ACHN (cell line): ENCODE measurements at regions not wholly inside any gene's neighbourhood (a gene's known extent, or its start where the extent isn't known, plus 50 kb on each side); places are given as distances from the start of the nearest gene placed in this dataset.

ENCODE experiments used
- DNase-seq: peaks from one replicate; pipeline ENCODE4 v3.0.0-alpha.2; 2015
- in situ Hi-C: cut with HindIII; loops from 2 replicates; pipeline ENCODE4 v1.10.0; 2017; ENCODE audit warnings: low sequenced_read_pairs, low pct_ligation_motif_present, low pct_unique_long_range_greater_than_20kb

- in situ Hi-C loops, result no loop called here
- no peak for DNase-seq
These were observed 59.5 kb downstream of the ZIC5 start for GRCh38 chr13:99911965-99912566.

- DNase-seq, result no peak
- in situ Hi-C loops, result no loop called here
These were observed 60.2 kb downstream of the ZIC5 start for GRCh38 chr13:99911069-99911964.

- in situ Hi-C loops, result no loop called here
- DNase-seq, result no peak
These were observed 61.5 kb downstream of the ZIC5 start for GRCh38 chr13:99909836-99910619.

DNA sequence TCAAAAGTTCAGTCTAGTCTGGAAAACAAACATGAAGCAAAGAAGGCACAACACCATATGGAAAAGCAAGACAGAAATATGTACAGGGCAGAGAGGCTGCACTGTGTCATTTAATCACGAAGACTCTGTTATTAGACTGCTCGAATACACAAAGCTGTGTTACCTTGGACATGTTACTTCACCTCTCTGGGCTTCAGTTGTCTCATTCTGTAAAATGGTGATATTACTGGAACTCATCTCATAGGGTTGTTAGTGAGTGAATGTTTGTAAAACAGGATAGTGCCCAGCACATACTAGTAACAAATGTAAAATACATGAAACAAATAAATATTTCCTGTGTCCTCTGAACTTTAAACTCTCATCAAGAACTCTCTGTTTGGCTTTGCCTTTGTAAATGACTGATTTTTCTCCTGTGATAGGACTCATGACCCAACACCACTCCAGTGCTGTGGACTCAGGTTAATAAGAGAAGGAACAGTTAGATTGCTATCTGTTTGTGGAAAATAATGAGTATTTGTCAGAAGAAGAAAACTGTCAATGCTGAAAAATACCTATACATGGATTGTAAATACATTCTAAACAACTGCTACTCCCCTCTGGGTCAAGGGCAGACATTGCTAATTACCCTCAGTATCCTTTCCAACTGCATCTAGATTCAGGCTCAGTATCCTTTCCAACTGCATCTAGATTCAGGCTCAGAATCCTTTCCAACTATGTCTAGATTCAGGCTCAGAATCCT lies 62.3 kb downstream of the ZIC5 start:
- in situ Hi-C loops, result no loop called here
- no peak for DNase-seq

GRCh38 chr13:99908140-99908803 lies 63.3 kb downstream of the ZIC5 start:
- in situ Hi-C loops, result no loop called here
- no peak for DNase-seq

DNA sequence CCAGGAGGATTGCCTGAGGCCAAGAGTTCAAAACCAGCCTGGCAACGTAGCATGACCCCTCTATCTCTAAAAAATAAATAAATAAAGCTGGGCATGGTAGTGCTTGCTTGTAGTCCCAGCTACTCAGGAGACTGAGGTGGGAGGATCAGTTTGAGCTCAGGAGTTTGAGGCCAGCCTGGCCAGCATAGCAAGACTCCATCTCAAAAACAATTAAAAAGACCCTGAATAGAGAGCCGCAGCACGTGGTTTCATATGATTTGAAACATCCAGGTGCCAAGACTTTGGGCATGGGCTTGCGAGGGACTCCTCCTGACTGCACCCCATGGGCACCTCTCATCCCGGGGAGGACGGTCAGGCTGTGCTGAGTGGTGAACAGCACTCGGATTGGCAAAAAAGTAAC lies 63.9 kb downstream of the ZIC5 start:
- in situ Hi-C loops, result no loop called here

DNA sequence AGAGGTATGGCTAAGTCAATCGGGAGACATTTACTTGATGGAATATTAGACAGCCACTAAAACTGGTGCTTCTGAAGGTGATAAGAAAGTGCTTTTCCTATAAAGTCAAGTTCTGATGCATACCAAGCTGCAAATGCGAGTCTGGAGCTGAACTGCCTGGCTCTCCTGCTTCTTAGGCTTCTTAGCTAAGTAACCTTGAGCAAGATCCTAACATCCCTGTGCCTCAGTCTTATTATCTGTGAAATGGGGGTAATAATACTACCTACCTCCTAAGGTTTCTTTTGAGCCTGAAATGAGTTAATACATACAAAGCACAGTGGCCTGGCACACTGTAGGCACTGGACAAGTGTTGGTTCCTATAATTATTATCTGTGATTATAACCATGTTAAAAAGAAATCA lies 64.5 kb downstream of the ZIC5 start:
- in situ Hi-C loops, result no loop called here
- DNase-seq, result no peak

More for the DNA sequence above, 63.9 kb downstream of the ZIC5 start:
- DNase-seq, result no peak

DNA sequence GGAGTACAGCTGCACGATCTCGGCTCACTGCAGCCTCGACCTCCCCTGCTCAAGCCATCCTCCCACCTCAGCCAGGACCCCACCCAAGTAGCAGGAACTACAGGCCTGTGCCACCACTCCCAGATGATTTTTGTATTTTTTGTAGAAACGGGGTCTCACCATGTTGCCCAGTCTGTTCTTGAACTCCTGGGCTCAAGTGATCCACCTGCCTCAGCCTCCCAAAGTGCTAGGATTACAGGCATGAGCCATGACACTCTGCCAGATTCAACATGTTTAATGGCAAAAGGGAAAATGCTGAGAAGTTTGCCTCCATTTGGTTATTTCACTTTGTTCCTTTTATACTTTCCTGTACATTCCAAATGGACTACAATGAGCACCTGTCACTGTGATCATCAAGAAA lies 65.8 kb downstream of the ZIC5 start:
- no peak for DNase-seq
- in situ Hi-C loops, result no loop called here

GRCh38 chr13:99905224-99905623 lies 66.3 kb downstream of the ZIC5 start:
- DNase-seq, result no peak
- in situ Hi-C loops, result no loop called here

DNA sequence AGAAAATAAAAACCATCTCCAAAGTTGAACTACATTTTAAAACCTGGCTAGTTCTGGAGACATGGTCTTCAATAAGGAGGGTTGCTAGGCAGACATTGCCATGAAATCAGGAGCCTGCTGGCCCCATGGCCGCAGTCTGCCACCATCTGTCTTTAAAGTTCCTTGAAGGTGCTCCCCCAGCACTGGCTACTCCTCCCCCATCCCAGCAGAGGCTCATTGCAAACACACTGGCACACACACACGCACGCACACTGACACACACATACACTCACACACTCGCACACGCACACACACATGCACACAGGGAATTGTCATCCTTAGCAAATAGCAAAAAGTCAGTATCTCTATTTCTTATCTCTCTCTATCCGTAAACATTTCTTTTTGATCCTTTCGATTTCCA lies 68.4 kb downstream of the ZIC5 start:
- in situ Hi-C loops, result no loop called here
- DNase-seq, result no peak

DNA sequence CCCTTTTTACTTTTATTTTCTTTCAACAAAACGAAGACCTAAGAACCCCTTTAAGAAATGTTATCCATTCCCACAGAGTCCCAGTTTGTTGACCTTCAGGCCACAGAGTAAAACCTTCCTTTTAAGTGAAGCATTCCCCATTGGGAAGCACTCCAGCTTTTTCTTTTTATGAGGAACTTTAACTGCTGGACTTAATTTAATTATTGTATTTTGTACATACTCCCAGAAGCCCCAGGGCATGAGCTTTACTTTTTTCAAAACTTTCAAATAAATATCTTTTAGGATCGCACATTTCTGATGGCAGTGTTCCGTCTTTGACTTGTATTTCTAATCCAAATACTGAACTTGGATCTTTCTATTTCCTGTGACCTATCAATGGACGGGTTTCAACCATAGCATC lies 68.9 kb downstream of the ZIC5 start:
- DNase-seq, result no peak
- in situ Hi-C loops, result no loop called here

DNA sequence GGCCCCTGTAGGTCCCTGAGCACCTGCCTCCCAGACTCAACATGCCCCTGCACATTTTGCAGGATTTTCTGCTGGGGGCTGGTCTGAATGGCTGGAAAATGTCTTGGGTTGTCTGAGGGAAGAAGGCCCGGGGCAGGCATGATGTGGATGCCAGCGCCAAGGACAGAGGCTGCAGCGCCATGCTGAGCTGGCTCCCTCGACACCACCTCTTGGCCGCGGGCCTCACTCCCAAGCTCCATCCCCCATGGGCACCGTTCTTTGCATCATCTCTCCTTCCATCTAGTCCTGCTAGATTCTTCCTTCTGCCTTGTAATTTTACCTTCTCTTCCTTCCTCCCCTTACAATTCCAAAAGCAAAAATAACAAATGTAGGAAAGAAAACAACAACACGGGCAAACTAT lies 70.6 kb downstream of the ZIC5 start:
- DNase-seq, result no peak

GRCh38 chr13:99898421-99898820 lies 73.1 kb downstream of the ZIC5 start:
- DNase-seq, result no peak
- in situ Hi-C loops, result no loop called here

More for the DNA sequence above, 70.6 kb downstream of the ZIC5 start:
- in situ Hi-C loops, result no loop called here

- in situ Hi-C loops, result no loop called here
- DNase-seq, result no peak
These were observed 74.5 kb downstream of the ZIC5 start for GRCh38 chr13:99897076-99897440.

DNA sequence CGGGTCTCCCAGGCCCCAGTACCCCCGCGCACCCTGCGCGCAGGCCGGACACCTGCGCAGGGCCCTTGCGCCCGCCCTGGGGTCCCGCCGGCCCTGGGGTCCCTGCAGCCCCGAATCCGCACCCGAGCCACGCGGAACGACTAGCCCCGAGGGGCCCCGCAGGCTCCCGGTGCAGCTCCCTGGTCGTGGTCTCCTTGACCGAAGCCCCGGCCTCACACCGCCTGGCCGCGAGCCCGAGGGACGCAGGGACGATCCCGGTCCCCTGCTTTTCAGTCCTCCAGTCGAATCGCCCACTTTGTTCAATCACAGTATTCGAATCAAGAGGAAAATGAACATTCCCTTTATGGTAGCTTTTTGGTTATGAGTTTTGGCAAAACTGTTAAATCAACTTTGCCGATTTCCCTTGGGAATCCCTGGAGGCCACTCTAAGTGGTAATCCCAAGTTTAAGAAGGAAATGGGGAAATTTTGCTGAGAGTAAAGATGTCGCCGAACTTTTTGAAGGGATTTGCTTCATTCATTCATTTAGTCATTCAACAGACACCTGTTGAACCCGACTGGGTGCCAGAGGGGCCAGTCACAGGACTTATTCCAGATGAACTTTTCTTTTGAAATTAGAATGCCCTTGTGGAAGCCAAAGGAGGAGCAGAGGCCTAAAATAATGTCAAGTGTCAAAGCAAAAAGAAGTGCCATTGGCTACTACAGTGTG lies 75.0 kb downstream of the ZIC5 start:
- no peak for DNase-seq
- in situ Hi-C loops, result no loop called here

DNA sequence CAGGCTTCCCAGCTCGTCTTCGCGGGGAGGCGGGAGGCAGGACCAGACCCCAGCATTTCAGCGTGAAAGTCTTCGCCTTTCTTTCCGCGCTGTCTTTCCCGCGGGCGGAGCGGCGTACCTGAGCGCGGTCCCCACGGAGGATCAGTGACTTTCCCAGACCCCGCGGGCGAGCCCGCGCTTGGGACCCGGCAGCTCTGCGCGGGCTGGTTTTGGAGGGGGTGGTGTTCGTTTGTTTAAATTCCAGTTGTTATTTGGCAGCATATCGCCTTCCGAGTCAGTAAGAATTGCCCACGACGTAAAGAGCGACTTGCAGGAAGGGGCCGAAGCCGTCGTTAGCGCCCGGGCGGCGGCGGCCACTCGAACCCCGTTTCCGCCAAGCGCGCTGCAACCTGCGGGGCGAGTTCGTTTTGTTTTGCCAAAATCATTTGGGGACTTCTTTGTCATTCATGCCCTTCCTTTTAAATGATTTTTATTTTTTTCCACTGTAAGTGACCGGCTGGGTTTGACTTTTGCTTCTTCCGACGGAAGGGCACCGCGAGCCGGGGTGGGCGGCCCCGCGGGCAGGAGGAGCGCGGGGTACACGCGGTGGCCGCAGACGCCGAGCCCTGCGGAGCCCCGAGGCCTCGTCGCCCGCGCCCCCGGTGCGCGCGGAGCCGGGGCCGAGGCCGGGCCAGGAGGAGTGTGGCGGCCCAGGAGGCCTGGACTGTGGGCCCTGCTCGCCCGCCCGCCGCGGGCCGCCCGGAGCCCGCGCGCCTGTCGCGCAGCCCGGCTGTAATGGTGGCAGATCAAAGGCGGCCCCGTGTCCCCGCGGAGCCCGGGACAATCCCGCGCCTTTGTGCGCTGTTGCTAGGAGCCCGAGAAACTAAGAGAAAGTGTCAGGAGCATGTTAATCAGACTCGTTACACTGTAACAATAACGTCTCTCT lies 75.9 kb downstream of the ZIC5 start:
- peak; percentile 4 for DNase-seq
- in situ Hi-C loops, result no loop called here
